ENCODE measurements at regions not wholly inside any gene's neighbourhood (a gene's known extent, or its start where the extent isn't known, plus 50 kb on each side); places are given as distances from the start of the nearest gene placed in this dataset.

- TF ChIP-seq CTCF (IDR thresholded peaks at IDR 0.05) (no peak), POLR2A (IDR thresholded peaks at IDR 0.05) (no peak)
Measured at GRCh38 chr6:25013246-25013645, 77.5 kb upstream of the RIPOR2 start.

Measured in lower leg skin (tissue), 3 donors.